WTC11 (cell line): ENCODE measurements at regions not wholly inside any gene's neighbourhood (a gene's known extent, or its start where the extent isn't known, plus 50 kb on each side); places are given as distances from the start of the nearest gene placed in this dataset.

Source experiments
- ATF1 ChIP-seq: sonication (generic); formaldehyde crosslinking; IDR thresholded peaks from 2 replicates; pipeline ENCODE4 v1.8.1; 2023; ENCODE audit warnings: mild to moderate bottlenecking, moderate library complexity, missing genetic modification reagents
- CREB1 ChIP-seq: sonication (generic); formaldehyde crosslinking; IDR thresholded peaks from 2 replicates; pipeline ENCODE4 v1.8.0; 2023; ENCODE audit warnings: mild to moderate bottlenecking, missing genetic modification reagents
- FOXJ3 ChIP-seq: sonication (generic); formaldehyde crosslinking; IDR thresholded peaks from 2 replicates; pipeline ENCODE4 v1.9.0; 2021; ENCODE audit warnings: missing genetic modification reagents, mild to moderate bottlenecking, borderline replicate concordance
- IRF2 ChIP-seq: sonication (generic); formaldehyde crosslinking; IDR thresholded peaks from 2 replicates; pipeline ENCODE4 v1.8.0; 2022; ENCODE audit warnings: low read depth, missing genetic modification reagents, borderline replicate concordance
- JUN ChIP-seq: sonication (generic); formaldehyde crosslinking; IDR thresholded peaks from 2 replicates; pipeline ENCODE4 v1.8.0; 2023; ENCODE audit warnings: mild to moderate bottlenecking, missing genetic modification reagents
- NFE2L1 ChIP-seq: sonication (generic); formaldehyde crosslinking; IDR thresholded peaks from 2 replicates; pipeline ENCODE4 v1.8.1; 2023; ENCODE audit warnings: missing genetic modification reagents
- NFYB ChIP-seq: sonication (generic); formaldehyde crosslinking; conservative IDR thresholded peaks from 2 replicates; pipeline ENCODE4 v1.8.0; 2022; ENCODE audit warnings: low read depth, missing genetic modification reagents
- RELA ChIP-seq: sonication (generic); formaldehyde crosslinking; IDR thresholded peaks from 2 replicates; pipeline ENCODE4 v1.8.1; 2022; ENCODE audit warnings: missing genetic modification reagents, mild to moderate bottlenecking, borderline replicate concordance
- ZNF232 ChIP-seq: sonication (generic); formaldehyde crosslinking; IDR thresholded peaks from 2 replicates; pipeline ENCODE4 v1.8.0; 2022; ENCODE audit warnings: mild to moderate bottlenecking, missing genetic modification reagents
- TF ChIP-seq, protein P1 (sequence below): fragments of 200-600 bp; IDR thresholded peaks from 2 replicates; pipeline ENCODE4 v1.8.0; 2022; ENCODE audit warnings: antibody characterized with exemption
- TF ChIP-seq, protein P2 (sequence below): sonication (generic); formaldehyde crosslinking; IDR thresholded peaks from 2 replicates; pipeline ENCODE4 v1.8.0; 2022; ENCODE audit warnings: mild to moderate bottlenecking, missing genetic modification reagents
- TF ChIP-seq, protein P3 (sequence below): sonication (generic); formaldehyde crosslinking; IDR thresholded peaks from 2 replicates; pipeline ENCODE4 v1.8.1; 2023; ENCODE audit warnings: mild to moderate bottlenecking, missing genetic modification reagents, moderate library complexity
- TF ChIP-seq, protein P4 (sequence below): fragments of 250-450 bp; sonication (Bioruptor Pico); IDR thresholded peaks from 2 replicates; pipeline ENCODE4 v1.9.0; 2021; ENCODE audit warnings: moderate library complexity, mild to moderate bottlenecking, inconsistent platforms, borderline replicate concordance
- TF ChIP-seq, protein P5 (sequence below): sonication (generic); formaldehyde crosslinking; IDR thresholded peaks from 2 replicates; pipeline ENCODE4 v1.8.0; 2023; ENCODE audit warnings: missing genetic modification reagents

DNA sequence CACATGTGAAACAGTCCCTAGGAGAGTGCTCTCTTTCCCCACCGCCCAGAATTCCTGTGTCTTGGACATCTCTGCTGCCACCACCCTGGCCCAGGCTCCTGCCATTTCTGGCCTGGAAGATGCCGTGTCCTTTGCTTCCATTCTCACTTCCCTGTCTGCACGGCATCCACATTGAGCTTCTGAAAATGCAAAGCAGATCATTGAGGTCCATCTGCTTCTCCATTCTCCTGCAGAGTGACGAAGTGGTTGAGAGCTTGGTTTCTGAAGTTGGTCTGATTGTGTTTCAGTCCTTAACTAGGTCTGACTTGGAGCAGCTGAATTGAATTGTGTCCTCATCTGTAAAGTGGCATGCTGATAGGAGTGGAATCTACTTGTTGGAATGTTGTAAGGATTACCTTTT, 98.7 kb upstream of the MGAT5 start:
- TF ChIP-seq, protein P1, sequence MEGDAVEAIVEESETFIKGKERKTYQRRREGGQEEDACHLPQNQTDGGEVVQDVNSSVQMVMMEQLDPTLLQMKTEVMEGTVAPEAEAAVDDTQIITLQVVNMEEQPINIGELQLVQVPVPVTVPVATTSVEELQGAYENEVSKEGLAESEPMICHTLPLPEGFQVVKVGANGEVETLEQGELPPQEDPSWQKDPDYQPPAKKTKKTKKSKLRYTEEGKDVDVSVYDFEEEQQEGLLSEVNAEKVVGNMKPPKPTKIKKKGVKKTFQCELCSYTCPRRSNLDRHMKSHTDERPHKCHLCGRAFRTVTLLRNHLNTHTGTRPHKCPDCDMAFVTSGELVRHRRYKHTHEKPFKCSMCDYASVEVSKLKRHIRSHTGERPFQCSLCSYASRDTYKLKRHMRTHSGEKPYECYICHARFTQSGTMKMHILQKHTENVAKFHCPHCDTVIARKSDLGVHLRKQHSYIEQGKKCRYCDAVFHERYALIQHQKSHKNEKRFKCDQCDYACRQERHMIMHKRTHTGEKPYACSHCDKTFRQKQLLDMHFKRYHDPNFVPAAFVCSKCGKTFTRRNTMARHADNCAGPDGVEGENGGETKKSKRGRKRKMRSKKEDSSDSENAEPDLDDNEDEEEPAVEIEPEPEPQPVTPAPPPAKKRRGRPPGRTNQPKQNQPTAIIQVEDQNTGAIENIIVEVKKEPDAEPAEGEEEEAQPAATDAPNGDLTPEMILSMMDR: no peak
- TF ChIP-seq, protein P2, sequence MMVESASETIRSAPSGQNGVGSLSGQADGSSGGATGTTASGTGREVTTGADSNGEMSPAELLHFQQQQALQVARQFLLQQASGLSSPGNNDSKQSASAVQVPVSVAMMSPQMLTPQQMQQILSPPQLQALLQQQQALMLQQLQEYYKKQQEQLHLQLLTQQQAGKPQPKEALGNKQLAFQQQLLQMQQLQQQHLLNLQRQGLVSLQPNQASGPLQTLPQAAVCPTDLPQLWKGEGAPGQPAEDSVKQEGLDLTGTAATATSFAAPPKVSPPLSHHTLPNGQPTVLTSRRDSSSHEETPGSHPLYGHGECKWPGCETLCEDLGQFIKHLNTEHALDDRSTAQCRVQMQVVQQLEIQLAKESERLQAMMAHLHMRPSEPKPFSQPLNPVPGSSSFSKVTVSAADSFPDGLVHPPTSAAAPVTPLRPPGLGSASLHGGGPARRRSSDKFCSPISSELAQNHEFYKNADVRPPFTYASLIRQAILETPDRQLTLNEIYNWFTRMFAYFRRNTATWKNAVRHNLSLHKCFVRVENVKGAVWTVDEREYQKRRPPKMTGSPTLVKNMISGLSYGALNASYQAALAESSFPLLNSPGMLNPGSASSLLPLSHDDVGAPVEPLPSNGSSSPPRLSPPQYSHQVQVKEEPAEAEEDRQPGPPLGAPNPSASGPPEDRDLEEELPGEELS: no peak
- TF ChIP-seq, protein P3, sequence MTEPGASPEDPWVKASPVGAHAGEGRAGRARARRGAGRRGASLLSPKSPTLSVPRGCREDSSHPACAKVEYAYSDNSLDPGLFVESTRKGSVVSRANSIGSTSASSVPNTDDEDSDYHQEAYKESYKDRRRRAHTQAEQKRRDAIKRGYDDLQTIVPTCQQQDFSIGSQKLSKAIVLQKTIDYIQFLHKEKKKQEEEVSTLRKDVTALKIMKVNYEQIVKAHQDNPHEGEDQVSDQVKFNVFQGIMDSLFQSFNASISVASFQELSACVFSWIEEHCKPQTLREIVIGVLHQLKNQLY (CRISPR knock-in tag): no peak
- TF ChIP-seq NFYB (CRISPR knock-in tag): no peak
- no peak for TF ChIP-seq JUN (CRISPR knock-in tag)
- no peak for TF ChIP-seq RELA
- TF ChIP-seq CREB1 (CRISPR knock-in tag): no peak
- TF ChIP-seq ZNF232 (CRISPR knock-in tag): no peak
- TF ChIP-seq IRF2 (CRISPR knock-in tag): no peak
- TF ChIP-seq NFE2L1 (CRISPR knock-in tag): no peak
- no peak for TF ChIP-seq FOXJ3
- TF ChIP-seq ATF1: no peak
- TF ChIP-seq, protein P4, sequence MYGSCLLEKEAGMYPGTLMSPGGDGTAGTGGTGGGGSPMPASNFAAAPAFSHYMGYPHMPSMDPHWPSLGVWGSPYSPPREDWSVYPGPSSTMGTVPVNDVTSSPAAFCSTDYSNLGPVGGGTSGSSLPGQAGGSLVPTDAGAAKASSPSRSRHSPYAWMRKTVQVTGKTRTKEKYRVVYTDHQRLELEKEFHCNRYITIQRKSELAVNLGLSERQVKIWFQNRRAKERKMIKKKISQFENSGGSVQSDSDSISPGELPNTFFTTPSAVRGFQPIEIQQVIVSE (CRISPR knock-in tag): no peak
- TF ChIP-seq, protein P5, sequence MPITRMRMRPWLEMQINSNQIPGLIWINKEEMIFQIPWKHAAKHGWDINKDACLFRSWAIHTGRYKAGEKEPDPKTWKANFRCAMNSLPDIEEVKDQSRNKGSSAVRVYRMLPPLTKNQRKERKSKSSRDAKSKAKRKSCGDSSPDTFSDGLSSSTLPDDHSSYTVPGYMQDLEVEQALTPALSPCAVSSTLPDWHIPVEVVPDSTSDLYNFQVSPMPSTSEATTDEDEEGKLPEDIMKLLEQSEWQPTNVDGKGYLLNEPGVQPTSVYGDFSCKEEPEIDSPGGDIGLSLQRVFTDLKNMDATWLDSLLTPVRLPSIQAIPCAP (CRISPR knock-in tag): no peak
